Mesenchymal stem cell (in vitro differentiated cells and primary cell): ENCODE measurements at regions not wholly inside any gene's neighbourhood (a gene's known extent, or its start where the extent isn't known, plus 50 kb on each side); places are given as distances from the start of the nearest gene placed in this dataset.
"Not testable (repeated sequence)": the region's sequence is repeated elsewhere in the genome, so short reads cannot be mapped to it uniquely, and the experiment has no call there.

Experiments used
- DNase-seq: peaks from one replicate; pipeline ENCODE4 v3.0.0-alpha.2; 2013
- H2AFZ ChIP-seq: one replicate; pipeline ENCODE4 v1.6.1; 2013; ENCODE audit warnings: low read depth, mild to moderate bottlenecking, control low read depth, inconsistent platforms, low read length, moderate library complexity
- H2AK5ac ChIP-seq: 2 replicates; pipeline ENCODE4 v1.6.1; 2013; ENCODE audit warnings: low read length, moderate library complexity, mild to moderate bottlenecking, inconsistent platforms; ENCODE audit not compliant: severe bottlenecking
- H2BK120ac ChIP-seq: one replicate; pipeline ENCODE4 v1.6.1; 2013; ENCODE audit warnings: low read depth, mild to moderate bottlenecking, inconsistent platforms, low read length, moderate library complexity
- H2BK12ac ChIP-seq, 2 experiments: one replicate each; pipeline ENCODE4 v1.6.1; 2013; ENCODE audit warnings: inconsistent platforms in 2 of 2, low read length in 2 of 2, mild to moderate bottlenecking in 2 of 2, moderate library complexity in 2 of 2, control low read depth in 1 of 2
- H2BK15ac ChIP-seq: one replicate; pipeline ENCODE4 v1.6.1; 2013; ENCODE audit warnings: mild to moderate bottlenecking, low read depth, inconsistent platforms; ENCODE audit not compliant: poor library complexity, severe bottlenecking
- H2BK5ac ChIP-seq: 2 replicates; pipeline ENCODE4 v1.6.1; 2013; ENCODE audit warnings: low read depth, mild to moderate bottlenecking, low read length, control low read depth, inconsistent platforms; ENCODE audit not compliant: poor library complexity, severe bottlenecking
- H3K14ac ChIP-seq, 2 experiments: one replicate each; pipeline ENCODE4 v1.6.1; 2013; ENCODE audit warnings: inconsistent platforms in 2 of 2, low read length in 2 of 2, control low read depth in 1 of 2, mild to moderate bottlenecking in 1 of 2, moderate library complexity in 1 of 2
- H3K18ac ChIP-seq, 2 experiments: one replicate each; pipeline ENCODE4 v1.6.1; 2013; ENCODE audit warnings: inconsistent platforms in 2 of 2, low read length in 2 of 2, control low read depth in 1 of 2, low read depth in 1 of 2, mild to moderate bottlenecking in 1 of 2
- H3K23ac ChIP-seq, 2 experiments: one replicate each; pipeline ENCODE4 v1.6.1; 2013; ENCODE audit warnings: inconsistent platforms in 2 of 2, low read length in 2 of 2, mild to moderate bottlenecking in 2 of 2, moderate library complexity in 2 of 2, control low read depth in 1 of 2
- H3K27ac ChIP-seq: 2 replicates; pipeline ENCODE4 v1.5.1; 2013; ENCODE audit warnings: mild to moderate bottlenecking, moderate library complexity, low read length, control low read depth, inconsistent platforms; ENCODE audit not compliant: poor library complexity, severe bottlenecking
- H3K27me3 ChIP-seq, 2 experiments: 2 replicates each; pipeline versions ENCODE4 v1.6.1 to v1.7.0; 2013; ENCODE audit warnings: low read length in 2 of 2, mild to moderate bottlenecking in 2 of 2, moderate library complexity in 2 of 2, control low read depth in 1 of 2, inconsistent platforms in 1 of 2; ENCODE audit not compliant: control insufficient read depth in 1 of 2, insufficient read depth in 1 of 2
- H3K36me3 ChIP-seq, 2 experiments: 2 replicates each; pipeline versions ENCODE4 v1.6.1 to v1.7.0; 2013; ENCODE audit warnings: low read length in 2 of 2, control low read depth in 1 of 2, inconsistent platforms in 1 of 2, low read depth in 1 of 2, mild to moderate bottlenecking in 1 of 2; ENCODE audit not compliant: insufficient read depth in 2 of 2, control insufficient read depth in 1 of 2
- H3K4ac ChIP-seq, 2 experiments: one replicate each; pipeline ENCODE4 v1.6.1; 2013; ENCODE audit warnings: inconsistent platforms in 2 of 2, low read length in 2 of 2, mild to moderate bottlenecking in 2 of 2, moderate library complexity in 2 of 2, control low read depth in 1 of 2, low read depth in 1 of 2
- H3K4me1 ChIP-seq: 2 replicates; pipeline ENCODE4 v1.6.1; 2013; ENCODE audit warnings: low read depth, low read length, control low read depth; ENCODE audit not compliant: control insufficient read depth, insufficient read depth
- H3K4me2 ChIP-seq: 2 replicates; pipeline ENCODE4 v1.6.1; 2013; ENCODE audit warnings: low read length, mild to moderate bottlenecking, inconsistent platforms; ENCODE audit not compliant: poor library complexity, severe bottlenecking
- H3K4me3 ChIP-seq, 2 experiments: 2 replicates each; pipeline versions ENCODE4 v1.5.1 to v1.7.0; 2013; ENCODE audit warnings: low read length in 2 of 2, mild to moderate bottlenecking in 2 of 2, control low read depth in 1 of 2, low read depth in 1 of 2; ENCODE audit not compliant: insufficient read depth in 1 of 2
- H3K79me1 ChIP-seq: replicated peaks from 2 replicates; pipeline ENCODE4 v1.6.1; 2013; ENCODE audit warnings: mild to moderate bottlenecking, control low read depth, low read length, inconsistent platforms; ENCODE audit not compliant: poor library complexity, severe bottlenecking
- H3K9ac ChIP-seq: 2 replicates; pipeline ENCODE4 v1.7.0; 2013; ENCODE audit warnings: mild to moderate bottlenecking, low read length, moderate library complexity
- H3K9me3 ChIP-seq: 2 replicates; pipeline ENCODE4 v1.7.0; 2013; ENCODE audit warnings: mild to moderate bottlenecking, low read length; ENCODE audit not compliant: control insufficient read depth
- H4K8ac ChIP-seq: one replicate; pipeline ENCODE4 v1.6.1; 2013; ENCODE audit warnings: inconsistent platforms, mild to moderate bottlenecking, low read length, moderate library complexity
- H4K91ac ChIP-seq: one replicate; pipeline ENCODE4 v1.6.1; 2013; ENCODE audit warnings: mild to moderate bottlenecking, low read length, inconsistent platforms
- WGBS: methylation state at CpG from one replicate; pipeline ENCODE4 v1.1.7; 2013; ENCODE audit warnings: mixed read lengths; 5-methylcytosine and 5-hydroxymethylcytosine counted together

- H2AFZ ChIP-seq, H3K18ac ChIP-seq, H3K27ac ChIP-seq, H3K4me1 ChIP-seq, H3K23ac ChIP-seq, H3K27me3 ChIP-seq, H3K14ac ChIP-seq, H2BK120ac ChIP-seq, H4K91ac ChIP-seq, H2BK5ac ChIP-seq, H3K9ac ChIP-seq, H3K79me1 ChIP-seq, DNase-seq, H3K4me3 ChIP-seq, H3K4me2 ChIP-seq, H3K4ac ChIP-seq, H2BK12ac ChIP-seq, H2AK5ac ChIP-seq, H2BK15ac ChIP-seq, H4K8ac ChIP-seq, H3K9me3 ChIP-seq, H3K36me3 ChIP-seq: not testable (repeated sequence)
- WGBS: 73% methylated on average over 4 of the region's 6 CpGs
Measured at GRCh38 chr4:67319607-67320006, 225.7 kb downstream of the CENPC start.

GRCh38 chr4:67300497-67301185, 244.7 kb downstream of the CENPC start:
- not testable (repeated sequence) for H3K4me2 ChIP-seq, H3K4ac ChIP-seq, H3K9me3 ChIP-seq, H3K79me1 ChIP-seq, H3K27me3 ChIP-seq, H3K9ac ChIP-seq, H3K14ac ChIP-seq, H4K91ac ChIP-seq, H3K23ac ChIP-seq, H3K18ac ChIP-seq, H3K36me3 ChIP-seq, H2BK5ac ChIP-seq, H3K27ac ChIP-seq, H2BK120ac ChIP-seq, H2BK12ac ChIP-seq, DNase-seq, H4K8ac ChIP-seq, H2BK15ac ChIP-seq, H2AK5ac ChIP-seq, H3K4me1 ChIP-seq, H2AFZ ChIP-seq
- WGBS: 89% methylated on average over 10 of the region's 11 CpGs
- H3K4me3 ChIP-seq: peak overlapping the region in 1 of 2 experiments; percentile 14

GRCh38 chr4:67292636-67293035, 252.7 kb downstream of the CENPC start:
- no peak overlapping the region for H3K9ac ChIP-seq
- no peak overlapping the region for H3K4me2 ChIP-seq
- H3K36me3 ChIP-seq: no peaks in the 10 kb centered on the region
- H4K8ac ChIP-seq: no peak overlapping the region
- H3K27me3 ChIP-seq: no peaks in the 10 kb centered on the region
- no peak overlapping the region for H2AFZ ChIP-seq
- H3K27ac ChIP-seq: no peak overlapping the region
- no peak overlapping the region for H2BK15ac ChIP-seq
- H3K4me3 ChIP-seq: no peak overlapping the region
- H3K4ac ChIP-seq: no peak overlapping the region
- H4K91ac ChIP-seq: no peak overlapping the region
- no peak overlapping the region for H2BK5ac ChIP-seq
- no peak overlapping the region for H3K23ac ChIP-seq
- no peak for DNase-seq
- no peak overlapping the region for H3K14ac ChIP-seq
- H2BK12ac ChIP-seq: no peak overlapping the region
- H2BK120ac ChIP-seq: no peak overlapping the region
- 83% methylated on average over 1 of the region's 2 CpGs for WGBS
- no peaks in the 10 kb centered on the region for H3K4me1 ChIP-seq
- H3K18ac ChIP-seq: no peak overlapping the region
- no peaks in the 10 kb centered on the region for H3K79me1 ChIP-seq
- no peaks in the 10 kb centered on the region for H3K9me3 ChIP-seq
- H2AK5ac ChIP-seq: no peak overlapping the region

- Histone ChIP-seq H3K9ac (no peak overlapping the region), H2BK120ac (no peak overlapping the region), H2AFZ (no peak overlapping the region), H3K4me2 (no peak overlapping the region), H3K27ac (no peak overlapping the region), H3K4me1 (no peaks in the 10 kb centered on the region), H3K79me1 (no peaks in the 10 kb centered on the region), H3K23ac (no peak overlapping the region), H3K9me3 (no peaks in the 10 kb centered on the region), H3K27me3 (no peaks in the 10 kb centered on the region), H2BK12ac (no peak overlapping the region), H4K8ac (no peak overlapping the region), H3K18ac (no peak overlapping the region), H3K4me3 (no peak overlapping the region), H2AK5ac (no peak overlapping the region), H3K36me3 (no peaks in the 10 kb centered on the region), H2BK15ac (no peak overlapping the region), H2BK5ac (no peak overlapping the region), H3K14ac (no peak overlapping the region), H3K4ac (no peak overlapping the region), H4K91ac (no peak overlapping the region)
- no peak for DNase-seq
Measured at GRCh38 chr4:67292045-67292444, 253.3 kb downstream of the CENPC start.
